NOMO-1 treated with dmso at 0.1 percent for 144 hours (cell line): ENCODE measurements at regions not wholly inside any gene's neighbourhood (a gene's known extent, or its start where the extent isn't known, plus 50 kb on each side); places are given as distances from the start of the nearest gene placed in this dataset.
"Not testable (repeated sequence)": the region's sequence is repeated elsewhere in the genome, so short reads cannot be mapped to it uniquely, and the experiment has no call there.

ENCODE experiments used
- DNase-seq: peaks from one replicate; lab custom pipeline; 2025; ENCODE audit not compliant: unreplicated experiment; lab: John Stamatoyannopoulos, UW

DNA sequence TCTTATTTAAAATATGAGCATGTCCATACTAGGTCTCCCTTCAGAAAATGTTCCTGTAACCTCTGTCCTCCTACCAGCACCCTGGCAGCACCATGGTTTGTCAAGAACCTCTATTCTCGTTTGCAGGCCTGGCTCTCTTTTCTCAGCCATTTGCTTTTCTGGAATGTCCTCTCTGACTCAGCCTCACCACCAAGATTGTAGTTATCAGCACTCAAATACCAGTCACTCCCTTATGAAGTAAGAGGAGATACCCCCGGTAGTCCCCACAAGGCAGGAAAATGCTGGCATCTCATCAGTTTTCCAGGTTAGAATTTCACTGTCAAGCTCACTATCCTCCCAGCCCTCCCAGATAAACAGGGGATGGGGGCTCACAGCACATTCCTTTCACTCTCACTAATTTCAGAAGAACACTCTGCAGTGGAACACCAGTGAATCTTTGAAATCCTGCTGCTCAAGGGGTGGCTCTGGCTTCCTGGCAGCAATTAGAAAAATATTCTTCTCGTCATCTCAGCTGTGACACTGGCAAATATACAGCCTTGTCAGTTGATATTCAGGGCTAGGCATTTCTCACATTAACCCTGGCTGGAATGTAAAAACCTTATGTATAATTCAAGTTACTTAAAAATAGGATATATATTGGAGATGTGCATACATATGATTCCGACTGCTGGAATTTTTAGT is 129.2 kb downstream of the TBX18 start:
- DNase-seq: no peak

DNA sequence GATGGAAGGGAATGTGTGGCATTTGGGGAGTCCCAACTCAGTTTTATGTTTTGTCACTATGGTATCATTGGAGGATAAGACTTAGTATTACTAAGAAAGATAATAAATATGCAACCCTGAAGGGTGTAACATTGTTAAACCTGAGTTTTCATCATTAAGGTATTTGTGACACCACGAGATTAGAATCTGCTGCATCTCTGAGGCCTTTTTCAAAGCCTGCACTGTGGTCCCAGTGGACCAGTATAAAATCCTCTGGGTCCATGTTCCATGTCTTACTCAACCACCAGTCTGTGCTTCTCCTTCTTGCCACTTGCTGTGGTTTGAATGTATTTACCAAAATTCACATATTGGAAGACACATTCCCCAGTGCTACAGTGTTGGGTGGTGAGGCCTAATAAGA is 130.6 kb downstream of the TBX18 start:
- DNase-seq: no peak

- not testable (repeated sequence) for DNase-seq
Measured at GRCh38 chr6:84626527-84626926, 137.9 kb downstream of the TBX18 start.

- DNase-seq: no peak
Measured at GRCh38 chr6:84625506-84625905, 138.9 kb downstream of the TBX18 start.

GRCh38 chr6:84623956-84624680 is 140.3 kb downstream of the TBX18 start:
- no peak for DNase-seq

DNA sequence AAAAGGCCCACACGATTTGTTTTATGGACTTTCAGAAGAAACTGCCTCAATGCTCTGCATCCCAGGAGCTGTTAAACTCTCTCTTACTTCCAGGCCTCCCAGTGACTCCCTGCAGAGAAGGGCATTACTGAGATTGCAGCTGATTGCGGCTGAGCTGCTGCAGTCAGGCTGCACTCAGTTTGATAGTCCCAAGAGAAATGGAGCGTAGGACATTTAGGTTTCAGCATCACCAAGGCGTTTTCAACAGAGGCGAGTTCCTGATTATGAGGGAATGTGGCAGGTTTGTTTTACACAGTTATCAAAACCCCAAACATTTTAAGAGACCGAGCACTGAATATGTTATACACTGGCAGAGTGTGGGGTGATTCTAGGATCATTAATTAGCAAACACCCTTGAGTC is 145.6 kb downstream of the TBX18 start:
- no peak for DNase-seq

- DNase-seq: no peak
Measured at GRCh38 chr6:84618046-84618752, 146.2 kb downstream of the TBX18 start.

DNA sequence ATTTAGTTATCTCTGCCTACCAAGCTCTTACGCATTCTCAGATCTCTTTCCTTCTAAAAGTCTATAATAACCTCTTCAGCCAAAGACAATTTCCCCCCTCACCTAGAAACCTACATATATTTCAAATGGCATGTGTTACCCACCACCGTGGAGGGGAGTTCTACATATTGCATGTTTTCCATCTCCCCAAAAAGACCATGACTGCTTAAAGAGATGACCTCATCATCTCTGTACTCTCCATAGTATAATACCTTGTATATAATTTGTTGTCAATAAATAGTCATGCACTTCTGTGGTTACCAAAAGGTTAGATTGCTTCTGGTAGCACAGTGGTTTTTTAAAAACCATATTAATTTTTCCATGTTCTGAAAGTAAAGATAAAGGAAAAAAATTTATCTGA is 148.4 kb downstream of the TBX18 start:
- DNase-seq: no peak

DNA sequence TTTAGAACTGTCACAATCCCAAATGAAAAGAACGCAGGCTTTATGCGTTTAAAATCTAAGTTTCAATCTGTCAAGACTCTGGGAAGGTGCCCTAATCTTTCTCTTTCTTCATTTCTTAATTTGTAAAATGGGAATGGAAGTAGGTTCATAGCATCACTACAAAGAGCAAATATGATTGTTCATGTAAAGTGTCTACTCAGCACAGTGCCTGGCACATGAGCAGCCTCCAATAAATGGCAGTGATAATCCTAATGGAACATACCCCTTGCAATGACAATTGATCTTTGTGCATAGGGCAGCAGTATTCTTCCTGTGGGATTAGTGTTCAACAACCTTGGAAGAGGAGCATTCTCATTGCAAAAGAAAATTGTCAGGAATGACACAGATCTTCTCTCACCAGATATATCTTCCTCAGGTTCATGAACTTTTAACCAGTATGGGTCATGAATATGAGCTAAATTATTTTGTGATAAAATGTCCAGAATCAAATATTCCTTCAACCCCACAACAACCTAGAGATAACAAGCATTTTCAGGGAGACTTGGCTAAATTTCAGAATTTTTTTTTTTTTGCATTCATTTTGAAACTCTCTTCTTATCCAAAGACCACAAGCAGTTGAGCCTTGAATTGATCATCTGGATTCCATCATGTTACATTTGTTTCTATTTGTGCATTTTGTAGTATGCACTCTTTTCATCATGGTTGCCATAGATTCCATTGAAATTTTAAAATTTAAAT is 149.1 kb downstream of the TBX18 start:
- no peak for DNase-seq

- no peak for DNase-seq
Measured at GRCh38 chr6:84606860-84607259, 157.5 kb downstream of the TBX18 start.

- no peak for DNase-seq
Measured at GRCh38 chr6:84605298-84605697, 159.1 kb downstream of the TBX18 start.

GRCh38 chr6:84601366-84601765 is 163.0 kb downstream of the TBX18 start:
- DNase-seq: no peak

- DNase-seq: no peak
Measured at GRCh38 chr6:84599991-84600390, 164.4 kb downstream of the TBX18 start.

GRCh38 chr6:84597238-84597875 is 167.0 kb downstream of the TBX18 start:
- DNase-seq: no peak

- no peak for DNase-seq
Measured at GRCh38 chr6:84596488-84596887, 167.9 kb downstream of the TBX18 start.

GRCh38 chr6:84588697-84589080 is 175.7 kb downstream of the TBX18 start:
- no peak for DNase-seq

GRCh38 chr6:84587994-84588696 is 176.3 kb downstream of the TBX18 start:
- DNase-seq: peak; percentile 73

- not testable (repeated sequence) for DNase-seq
Measured at GRCh38 chr6:84587202-84587940, 177.0 kb downstream of the TBX18 start.

DNA sequence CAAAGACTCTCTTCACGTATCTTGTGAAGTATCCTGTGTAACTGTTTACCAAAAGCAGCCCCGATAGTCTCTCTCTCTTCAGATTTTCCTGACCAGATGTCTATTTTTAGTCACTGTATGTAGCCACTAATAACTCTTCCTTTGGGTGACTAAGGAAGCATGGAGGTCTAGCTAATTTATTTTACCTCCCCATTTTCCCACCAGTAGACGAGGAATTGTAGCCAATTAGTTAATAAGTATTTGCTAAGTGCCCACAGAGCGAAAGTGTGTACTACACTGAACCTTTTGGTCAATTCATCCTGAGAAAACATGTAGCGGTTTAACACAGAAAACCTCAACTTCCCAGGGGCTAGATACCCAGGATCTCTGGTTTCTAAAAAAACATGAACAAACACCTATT is 180.6 kb downstream of the TBX18 start:
- DNase-seq: no peak

DNA sequence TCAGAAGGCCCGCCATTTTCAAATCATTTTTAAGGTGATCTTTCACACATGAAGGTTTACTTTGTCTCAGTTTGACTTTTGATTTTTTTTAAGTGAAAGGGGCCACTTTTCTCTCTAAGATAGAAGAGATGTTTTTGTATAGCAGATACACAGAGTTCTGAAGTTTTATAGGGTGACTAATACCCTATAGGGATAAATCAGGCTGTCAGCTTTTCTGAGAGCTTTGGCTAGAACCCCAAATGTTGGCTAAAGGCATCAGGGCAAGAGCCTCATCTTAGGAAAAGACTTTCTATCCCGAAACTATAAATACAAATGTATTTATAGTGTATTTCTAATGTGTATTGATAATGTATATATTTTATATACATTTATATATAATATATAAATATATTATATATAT is 181.4 kb downstream of the TBX18 start:
- no peak for DNase-seq
